ENCODE measurements at regions not wholly inside any gene's neighbourhood (a gene's known extent, or its start where the extent isn't known, plus 50 kb on each side); places are given as distances from the start of the nearest gene placed in this dataset.
"Not testable (repeated sequence)": the region's sequence is repeated elsewhere in the genome, so short reads cannot be mapped to it uniquely, and the experiment has no call there.

DNA sequence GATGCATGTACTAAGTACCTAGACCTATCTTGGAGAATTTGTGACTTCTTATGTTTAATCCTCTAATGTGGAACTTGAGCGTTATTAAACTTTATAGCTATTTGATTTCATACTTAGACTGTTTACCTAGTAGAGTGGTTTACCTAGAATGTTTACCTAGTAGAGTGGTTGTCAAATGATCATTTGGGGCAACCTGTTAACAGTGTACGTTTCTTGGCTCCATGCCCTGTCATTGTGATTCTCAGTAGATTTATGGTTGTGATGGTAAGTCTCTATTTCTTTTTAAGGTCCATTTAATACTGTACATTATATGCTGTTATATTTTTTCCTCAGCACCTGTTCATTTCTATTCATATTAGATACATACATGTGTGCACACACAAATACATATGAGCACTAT lies 233.0 kb upstream of the MAD2L1 start:
- DNase-seq (ENCODE audit: low spot score): no peak

DNA sequence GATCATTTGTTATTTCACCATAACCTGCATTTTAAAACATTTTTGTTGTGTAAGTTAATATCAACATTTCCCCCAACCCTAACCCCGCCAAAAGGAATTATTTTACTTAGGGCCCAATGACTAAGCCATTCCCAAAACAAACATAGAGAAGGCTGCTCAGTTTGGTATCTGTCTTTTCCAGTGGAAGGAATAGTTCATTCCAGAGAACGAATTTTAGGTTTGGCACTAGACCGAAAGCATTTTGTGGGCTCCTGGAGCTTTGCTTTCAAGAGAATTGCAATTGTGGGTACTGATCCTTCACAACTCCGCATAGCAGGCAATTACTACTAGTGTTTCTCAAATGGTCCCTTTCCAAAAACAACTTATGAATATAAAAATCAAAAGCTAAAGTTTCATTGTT lies 226.7 kb upstream of the MAD2L1 start:
- no peak for DNase-seq (ENCODE audit: low spot score)

DNA sequence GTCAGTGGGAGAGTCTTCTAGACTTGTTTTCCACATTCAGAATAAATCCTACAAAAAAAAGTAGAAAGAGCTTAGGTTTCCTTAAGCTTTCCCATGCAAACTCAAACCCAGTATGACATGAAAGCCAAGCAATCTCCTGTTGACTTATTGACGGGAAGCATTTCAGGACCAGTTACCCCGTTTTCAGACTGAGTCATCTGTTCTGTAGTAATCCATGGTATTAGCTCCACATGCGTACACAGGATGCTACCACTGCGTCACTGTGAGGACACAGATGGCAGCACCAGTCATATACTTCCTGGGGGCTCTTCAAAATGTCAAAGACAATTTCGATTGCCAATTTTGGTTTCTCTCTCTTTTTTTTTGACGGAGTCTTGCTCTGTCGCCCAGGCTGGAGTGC lies 224.9 kb upstream of the MAD2L1 start:
- no peak for DNase-seq (ENCODE audit: low spot score)

DNA sequence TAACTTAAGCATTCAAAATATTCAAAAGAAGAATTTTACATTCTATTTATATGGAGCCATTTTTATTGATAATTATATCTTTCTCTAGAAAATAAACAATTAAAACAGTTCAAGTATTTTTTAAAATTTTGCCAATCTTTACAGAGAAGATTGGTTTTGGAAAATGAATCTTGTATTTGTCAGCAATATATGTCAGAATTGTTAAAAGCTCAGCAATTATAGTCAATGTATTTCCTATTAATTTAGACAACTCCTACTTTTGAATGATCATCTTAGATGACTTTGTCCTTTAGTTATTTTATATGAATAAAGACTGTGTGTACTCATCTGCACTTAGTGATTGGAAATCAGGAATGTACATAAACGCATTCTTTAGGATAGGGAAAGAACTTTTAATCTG lies 223.9 kb upstream of the MAD2L1 start:
- no peak for DNase-seq (ENCODE audit: low spot score)

DNA sequence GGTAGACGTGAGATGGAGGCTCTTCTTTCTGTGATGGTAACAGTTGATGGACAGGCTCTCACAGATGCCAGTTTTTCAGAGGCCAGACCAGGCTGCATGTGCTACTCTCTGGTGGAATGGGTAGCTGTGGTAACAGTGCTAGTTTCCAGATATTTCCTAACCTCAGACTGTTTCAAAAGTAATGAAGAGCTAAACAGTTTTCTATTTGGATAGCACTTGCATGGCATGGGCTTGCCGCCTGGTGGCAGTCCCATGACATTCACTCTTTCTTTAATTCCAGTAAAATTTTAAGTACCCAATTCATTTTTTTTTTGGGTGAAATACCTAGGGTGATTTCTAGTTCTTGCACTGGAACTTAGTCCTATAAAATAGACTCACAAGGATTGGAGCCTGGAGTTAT lies 220.2 kb upstream of the MAD2L1 start:
- DNase-seq (ENCODE audit: low spot score): peak; percentile 9

DNA sequence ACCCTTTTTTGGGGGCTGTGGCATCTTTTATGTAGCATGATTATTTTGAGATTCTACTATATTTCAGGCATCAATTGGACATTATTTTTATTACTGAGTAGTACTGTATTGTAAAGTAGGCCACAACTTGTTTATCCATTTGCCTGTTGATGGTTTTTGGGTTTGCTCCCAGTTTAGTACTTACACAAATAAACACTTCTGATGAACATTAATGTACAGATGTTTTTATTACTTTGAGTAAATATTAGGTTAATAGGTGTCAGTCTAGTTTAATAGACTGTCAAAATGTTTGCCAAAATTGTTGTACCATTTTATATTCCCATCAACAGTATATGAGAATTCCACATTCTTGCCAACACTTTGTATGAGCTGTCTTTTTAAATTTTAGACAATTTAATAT lies 214.9 kb upstream of the MAD2L1 start:
- DNase-seq (ENCODE audit: low spot score): no peak

DNA sequence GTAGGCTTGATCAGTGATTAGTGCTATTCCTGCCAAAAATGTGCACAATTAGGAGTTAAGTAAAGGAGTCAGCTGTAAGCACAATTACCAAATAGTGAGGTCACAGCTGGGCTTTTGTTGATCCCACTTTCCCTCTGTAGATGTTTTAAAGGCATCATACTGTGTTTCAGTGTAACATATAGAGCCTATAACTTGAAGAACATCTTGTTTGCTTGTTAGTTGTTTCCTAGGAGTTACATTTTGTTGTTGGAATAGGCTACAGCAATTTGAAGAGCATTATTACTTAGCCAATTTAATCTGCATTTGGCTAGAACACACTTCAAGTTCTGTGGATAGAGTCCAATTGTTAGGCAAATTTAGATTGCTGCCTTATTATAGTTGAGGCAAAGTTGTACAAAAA lies 210.7 kb upstream of the MAD2L1 start:
- no peak for DNase-seq (ENCODE audit: low spot score)

DNA sequence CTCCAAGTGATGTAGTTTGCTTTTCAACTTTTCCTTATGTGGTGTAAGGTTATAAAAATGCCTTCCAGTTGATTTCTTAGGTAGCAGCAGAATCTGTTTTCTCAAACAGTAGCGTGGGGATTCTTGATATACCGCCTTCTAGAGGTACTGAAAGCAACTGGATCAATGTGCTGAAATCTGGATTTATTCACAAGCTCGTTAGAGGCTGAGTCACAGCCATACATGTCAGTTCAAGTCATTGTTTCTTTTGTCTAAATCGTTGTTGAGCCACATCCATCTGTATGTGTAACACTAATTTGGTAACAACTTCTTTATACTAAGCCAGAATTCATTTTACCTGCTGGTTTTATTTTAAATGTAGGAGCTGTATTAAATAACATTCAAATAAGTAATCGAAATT lies 200.0 kb upstream of the MAD2L1 start:
- DNase-seq (ENCODE audit: low spot score): no peak

DNA sequence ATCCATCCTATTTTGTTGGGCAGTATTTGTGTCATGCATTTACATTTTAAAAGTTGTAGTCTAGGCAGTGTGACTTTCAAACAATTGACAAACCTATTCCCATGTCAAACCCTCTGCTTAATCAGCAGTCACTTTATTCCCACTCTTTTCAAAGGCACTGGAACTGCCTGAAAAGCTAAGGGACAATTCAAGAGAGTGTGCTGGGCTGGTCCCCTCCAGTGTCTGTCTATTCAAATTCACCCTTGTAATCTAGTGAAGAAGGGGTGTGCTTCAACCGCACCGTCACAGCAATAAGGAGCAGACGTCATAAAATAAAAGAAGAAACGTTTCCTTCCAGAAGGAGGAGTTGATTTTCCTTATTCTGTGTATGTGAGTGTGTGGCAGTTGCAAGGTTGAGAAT lies 197.0 kb upstream of the MAD2L1 start:
- DNase-seq (ENCODE audit: low spot score): no peak

DNA sequence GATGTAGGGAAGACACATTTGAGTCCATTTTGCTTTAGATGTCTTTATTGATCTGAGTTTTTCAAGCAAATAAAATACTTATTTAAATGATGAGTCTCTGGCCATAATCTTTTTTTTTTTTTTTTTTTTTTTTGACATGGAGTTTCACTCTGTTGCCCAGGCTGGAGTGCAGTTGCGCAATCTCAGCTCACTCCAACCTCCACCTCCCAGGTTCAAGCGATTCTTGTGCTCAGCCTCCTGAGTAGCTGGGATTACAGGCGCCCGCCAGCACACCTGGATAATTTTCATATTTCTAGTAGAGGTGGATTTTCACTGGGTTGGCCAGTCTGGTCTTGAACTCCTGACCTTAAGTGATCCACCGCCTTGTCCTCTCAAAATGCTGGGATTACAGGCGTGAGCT lies 194.5 kb upstream of the MAD2L1 start:
- no peak for DNase-seq (ENCODE audit: low spot score)

DNA sequence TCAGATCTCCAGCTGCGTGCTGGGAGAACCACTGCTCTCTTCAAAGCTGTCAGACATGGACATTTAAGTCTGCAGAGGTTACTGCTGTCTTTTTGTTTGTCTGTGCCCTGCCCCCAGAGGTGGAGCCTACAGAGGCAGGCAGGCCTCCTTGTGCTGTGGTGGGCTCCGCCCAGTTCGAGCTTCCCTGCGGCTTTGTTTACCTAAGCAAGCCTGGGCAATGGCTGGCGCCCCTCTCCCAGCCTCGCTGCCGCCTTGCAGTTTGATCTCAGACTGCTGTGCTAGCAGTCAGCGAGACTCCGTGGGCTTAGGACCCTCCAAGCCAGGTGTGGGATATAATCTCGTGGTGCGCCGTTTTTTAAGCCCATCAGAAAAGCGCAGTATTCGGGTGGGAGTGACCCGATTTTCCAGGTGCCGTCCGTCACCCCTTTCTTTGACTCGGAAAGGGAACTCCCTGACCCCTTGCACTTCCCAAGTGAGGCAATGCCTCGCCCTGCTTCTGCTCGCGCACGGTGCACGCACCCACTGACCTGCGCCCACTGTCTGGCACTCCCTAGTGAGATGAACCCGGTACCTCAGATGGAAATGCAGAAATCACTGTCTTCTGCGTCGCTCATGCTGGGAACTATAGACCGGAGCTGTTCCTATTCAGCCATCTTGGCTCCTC lies 189.6 kb upstream of the MAD2L1 start:
- DNase-seq (ENCODE audit: low spot score): not testable (repeated sequence)

DNA sequence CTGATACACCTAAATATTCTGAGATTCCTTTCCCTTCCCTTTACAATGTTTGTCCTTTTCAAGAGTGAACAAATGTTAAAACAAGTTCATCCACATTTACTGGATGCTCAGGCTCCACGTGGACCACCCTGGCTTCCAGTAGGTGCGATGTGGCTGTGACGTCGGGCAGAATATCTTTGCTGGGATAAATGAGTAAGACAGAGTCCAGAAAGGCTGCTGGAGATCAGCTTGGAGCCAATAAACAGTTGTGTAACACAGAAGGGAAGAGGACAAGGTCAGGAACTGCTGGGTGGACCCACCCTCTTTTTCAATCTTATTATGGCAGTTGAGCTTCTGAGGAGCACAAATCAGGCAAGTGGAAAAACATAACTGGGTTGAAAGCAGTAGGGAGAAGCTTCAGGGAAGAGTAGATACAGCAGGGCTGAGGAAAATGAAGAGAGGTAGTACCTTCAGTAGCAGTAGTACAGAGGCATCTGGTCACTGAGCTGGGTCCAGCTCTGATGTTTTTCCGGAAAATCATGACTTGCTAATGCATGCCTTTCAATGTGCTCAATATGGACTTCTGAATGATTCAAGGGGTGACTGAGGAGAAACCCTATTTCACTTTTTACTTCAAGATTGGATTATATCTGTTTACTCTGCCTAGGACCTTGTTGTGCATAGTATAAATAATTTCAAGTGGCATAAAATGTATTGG lies 171.8 kb upstream of the MAD2L1 start:
- DNase-seq (ENCODE audit: low spot score): no peak

DNA sequence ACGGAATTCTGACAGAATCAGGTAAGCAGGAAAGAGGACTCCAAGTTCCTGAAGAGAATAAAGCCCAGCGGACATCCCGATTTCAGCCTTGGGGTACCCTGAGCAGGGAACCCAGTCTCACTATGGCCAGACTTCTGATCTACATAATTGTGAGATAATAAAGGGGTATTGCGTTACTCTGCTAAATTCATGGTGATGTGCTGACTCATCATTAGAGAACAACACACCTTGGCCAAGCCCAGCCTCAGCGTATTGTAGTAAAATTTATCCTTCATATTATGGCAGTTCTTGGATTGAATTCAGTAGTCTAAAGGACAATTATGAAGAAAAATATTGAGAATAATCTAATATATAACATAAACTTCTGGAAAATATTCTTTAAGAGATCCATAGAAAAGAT lies 170.2 kb upstream of the MAD2L1 start:
- DNase-seq (ENCODE audit: low spot score): no peak

DNA sequence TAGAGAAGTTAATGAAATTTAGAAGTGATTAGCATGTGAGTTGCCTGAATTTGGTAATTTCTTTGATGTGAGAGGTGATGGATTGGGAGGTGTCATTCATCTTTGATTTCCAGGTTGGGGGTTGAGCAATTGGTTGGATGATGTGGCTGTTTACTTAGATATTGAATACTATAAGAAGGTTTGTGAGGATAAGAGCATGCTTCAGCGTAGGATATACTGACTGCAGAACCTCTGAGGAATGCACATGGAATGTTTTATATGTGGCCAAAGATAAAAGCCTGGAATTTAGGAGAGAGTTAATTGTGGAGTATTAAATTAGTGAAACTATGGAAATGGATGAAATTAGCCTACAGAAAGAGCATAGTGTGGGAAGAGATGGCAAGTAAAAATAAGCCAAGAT lies 165.4 kb upstream of the MAD2L1 start:
- DNase-seq (ENCODE audit: low spot score): no peak

DNA sequence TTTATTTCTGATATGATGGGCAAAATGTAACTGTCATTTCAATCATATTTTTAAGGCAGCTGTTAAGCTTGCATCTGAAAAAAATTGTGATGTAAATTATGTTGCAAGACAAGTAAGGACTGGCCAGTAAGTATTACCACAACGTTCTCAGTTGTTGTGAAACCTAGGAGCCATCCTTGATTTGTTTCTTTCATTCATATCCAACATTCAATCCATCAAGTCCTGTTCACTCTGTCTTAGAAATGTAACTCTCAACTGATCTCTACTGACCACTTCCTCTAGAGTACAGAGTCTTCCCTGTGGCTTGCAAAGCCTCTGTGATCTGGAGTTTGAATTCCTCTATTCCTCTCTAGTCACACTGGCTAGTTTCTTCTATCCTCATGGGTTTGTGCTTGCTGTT lies 161.4 kb upstream of the MAD2L1 start:
- no peak for DNase-seq (ENCODE audit: low spot score)

DNA sequence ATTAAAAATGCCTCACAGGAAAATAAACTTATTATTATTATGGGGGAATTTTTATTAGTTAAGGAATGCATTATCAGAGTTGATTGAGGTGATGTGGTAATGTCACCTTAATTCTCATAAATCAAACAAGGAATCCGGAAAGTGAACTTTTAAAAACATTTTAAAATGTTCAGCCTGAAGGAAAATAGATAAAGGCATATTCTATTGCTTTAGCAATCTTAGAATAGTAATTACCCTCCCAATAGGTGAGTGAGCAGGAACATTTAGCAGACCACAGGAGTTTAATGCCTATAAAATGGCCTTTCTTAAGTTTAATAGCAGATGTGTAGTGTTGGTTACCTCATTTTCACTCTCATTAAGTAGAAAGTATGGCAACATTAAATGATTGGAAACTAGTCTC lies 160.9 kb upstream of the MAD2L1 start:
- no peak for DNase-seq (ENCODE audit: low spot score)

DNA sequence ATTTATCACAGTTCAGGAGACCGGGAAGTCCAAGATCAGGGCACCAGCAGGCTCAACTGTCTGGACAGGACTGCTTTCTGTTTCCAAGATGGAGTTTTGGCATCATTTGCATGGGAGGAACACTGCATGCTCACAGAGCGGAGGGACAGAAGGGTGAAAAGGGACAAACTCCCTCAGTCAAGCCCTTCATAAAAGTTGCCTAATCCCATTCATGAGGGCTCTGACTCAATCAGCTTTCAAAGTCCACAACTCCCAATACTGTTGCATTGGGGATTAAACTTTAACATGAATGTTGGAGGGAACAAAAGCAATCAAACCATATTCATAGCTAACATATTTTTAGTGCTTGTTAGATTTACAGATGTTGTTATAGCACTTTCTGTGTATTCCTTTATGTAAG lies 158.9 kb upstream of the MAD2L1 start:
- no peak for DNase-seq (ENCODE audit: low spot score)

DNA sequence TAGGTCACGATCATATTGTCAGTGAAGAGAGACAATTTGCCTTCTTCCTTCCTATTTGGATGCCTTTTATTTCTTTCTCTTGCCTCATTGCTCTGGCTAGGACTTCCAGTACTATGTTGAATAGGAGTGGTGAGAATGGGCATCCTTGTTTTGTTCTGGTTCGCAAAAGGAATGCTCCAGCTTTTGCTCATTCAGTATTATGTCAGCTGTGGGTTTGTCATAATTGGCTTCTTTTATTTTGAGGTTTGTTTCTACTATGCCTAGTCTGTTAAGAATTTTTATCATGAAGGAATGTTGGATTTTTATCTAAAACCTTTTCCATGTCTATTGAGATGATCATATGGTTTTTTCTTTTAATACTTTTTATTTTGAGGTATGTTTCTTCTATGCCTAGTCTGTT lies 152.3 kb upstream of the MAD2L1 start:
- DNase-seq (ENCODE audit: low spot score): no peak

DNA sequence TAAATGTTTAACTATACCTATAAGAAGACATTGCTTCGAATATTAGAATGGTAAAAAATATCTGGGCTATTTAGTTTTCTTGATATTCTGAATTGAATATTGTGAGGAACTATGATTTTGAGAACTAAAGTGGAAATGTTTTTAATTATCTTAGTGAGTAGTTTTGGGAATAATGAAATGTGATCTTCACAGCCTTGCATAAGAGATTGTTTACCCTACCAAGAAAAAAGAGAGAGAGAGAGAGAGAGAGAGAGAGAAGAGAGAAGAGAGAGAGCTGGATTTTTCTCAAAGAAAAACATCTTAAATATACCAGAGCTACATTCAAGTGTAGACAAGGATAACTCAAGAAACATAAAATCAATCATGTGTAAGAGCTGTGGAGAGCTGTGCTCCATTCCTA lies 148.7 kb upstream of the MAD2L1 start:
- DNase-seq (ENCODE audit: low spot score): no peak

DNA sequence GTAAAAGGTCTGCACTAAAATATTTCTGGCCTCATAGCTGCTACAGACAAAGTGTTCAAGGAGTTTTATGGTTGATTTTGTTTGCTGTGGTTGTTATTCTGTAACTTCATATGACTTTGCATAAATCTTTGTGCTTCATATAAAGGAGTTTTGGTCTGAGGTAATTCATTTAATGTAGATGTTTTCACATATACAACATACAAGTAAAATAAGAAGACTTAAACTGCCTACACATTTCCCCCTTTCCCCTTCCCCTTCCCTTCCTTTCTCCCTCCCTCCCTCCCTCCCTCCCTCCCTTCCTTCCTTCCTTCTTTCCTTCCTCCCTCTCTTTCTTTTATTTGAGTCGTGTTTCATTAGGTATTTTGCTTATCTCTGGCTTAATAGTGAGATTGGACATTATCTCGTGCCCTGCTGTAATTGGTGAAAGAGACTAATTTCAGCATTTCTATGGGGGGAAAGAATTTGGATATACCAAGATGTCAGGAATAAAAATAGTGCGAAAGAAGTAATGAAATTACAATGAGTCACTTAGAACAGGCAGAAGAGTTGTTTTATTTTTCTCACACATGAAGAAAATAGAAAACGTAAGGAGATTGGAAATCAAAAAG lies 144.9 kb upstream of the MAD2L1 start:
- no peak for DNase-seq (ENCODE audit: low spot score)

DNA sequence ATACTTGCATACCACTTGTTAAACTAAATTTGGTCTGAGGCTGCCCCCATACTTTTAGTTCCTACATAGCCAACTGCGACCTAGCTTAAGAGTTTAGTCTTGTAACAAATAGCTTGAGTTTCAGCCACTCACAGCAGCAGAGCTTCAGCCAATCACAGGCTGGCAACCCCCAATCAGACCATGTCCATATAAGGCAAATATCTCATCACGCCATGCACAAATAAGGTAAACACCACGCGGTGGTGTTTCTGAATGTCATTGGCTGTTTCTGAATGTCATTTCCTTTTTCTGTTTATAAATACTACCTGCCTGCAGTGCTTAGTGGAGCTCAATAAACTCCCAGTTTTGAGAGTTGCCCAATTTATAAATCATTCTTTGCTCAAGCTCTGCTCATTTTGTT lies 143.1 kb upstream of the MAD2L1 start:
- DNase-seq (ENCODE audit: low spot score): no peak

DNA sequence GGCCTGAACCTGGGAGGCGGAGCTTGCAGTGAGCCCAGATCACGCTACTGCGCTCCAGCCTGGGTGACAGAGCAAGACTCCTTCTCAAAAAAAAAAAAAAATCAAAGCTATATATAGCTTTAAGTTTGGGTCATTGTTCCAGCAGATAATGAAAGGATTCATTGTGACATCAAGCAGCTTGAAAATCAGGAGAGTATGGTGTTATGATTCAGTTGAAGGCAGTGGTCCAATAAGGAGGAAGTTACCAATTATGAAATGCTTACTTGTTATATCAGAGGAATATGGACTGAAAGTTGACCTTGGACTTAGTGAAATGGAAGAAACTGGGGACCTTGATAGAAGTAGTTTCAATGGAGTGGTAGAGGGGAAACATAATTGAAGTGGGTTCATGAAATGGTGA lies 140.4 kb upstream of the MAD2L1 start:
- DNase-seq (ENCODE audit: low spot score): no peak

DNA sequence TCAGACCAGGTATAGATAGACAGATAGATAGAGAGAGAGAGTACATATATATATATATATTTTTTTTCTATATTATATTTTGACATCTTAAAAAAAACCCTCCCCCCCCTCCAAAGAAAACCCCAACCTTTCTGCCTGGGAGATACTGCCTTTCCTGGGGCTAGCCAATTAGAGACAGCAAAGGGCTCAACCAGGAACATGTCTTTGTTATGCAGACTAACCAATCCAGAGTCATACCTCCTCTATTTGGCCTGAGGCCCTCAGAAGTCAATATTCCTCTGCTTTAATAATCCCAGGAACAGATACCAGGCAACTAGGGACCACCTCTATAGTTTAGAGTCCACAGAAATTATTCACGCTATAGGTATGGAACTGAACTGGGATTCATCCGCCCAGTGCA lies 135.6 kb upstream of the MAD2L1 start:
- no peak for DNase-seq (ENCODE audit: low spot score)

DNA sequence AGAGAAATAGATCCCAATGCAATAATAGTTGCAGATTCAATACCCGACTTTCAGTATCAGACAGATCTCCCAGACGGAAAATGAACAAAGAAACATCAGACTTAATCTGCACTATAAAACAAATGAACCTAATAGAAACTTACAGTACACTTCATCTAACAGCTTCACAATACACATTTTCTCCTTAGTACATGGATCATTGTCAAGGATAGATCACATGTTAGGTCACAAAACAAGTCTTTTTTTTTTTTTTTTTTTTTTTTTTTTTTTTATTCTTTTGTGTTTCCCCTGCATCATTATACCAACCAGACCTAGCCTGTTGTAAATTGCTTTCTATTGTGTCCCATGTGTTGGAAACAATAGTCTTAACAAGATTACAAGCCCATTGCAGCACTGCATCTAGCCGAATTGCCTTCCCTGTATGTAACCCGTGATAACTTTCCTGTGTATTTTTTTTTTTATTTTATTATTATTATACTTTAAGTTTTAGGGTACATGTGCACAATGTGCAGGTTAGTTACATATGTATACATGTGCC lies 134.0 kb upstream of the MAD2L1 start:
- not testable (repeated sequence) for DNase-seq (ENCODE audit: low spot score)
